Spleen (tissue), 7 donors: ENCODE measurements at regions not wholly inside any gene's neighbourhood (a gene's known extent, or its start where the extent isn't known, plus 50 kb on each side); places are given as distances from the start of the nearest gene placed in this dataset.

Experiments
- CTCF ChIP-seq, 11 experiments: fragments of 200-600 bp in 7 of 11; fragments of 450-650 bp in 4 of 11; sonication (generic) in 4 of 11; IDR thresholded peaks in 8 of 11; conservative IDR thresholded peaks in 3 of 11; 1 replicate in 7 of 11; 2 replicates in 4 of 11; pipeline versions ENCODE4 v1.4.0 to v1.8.0; 2016 to 2021; ENCODE audit warnings: antibody characterized with exemption in 11 of 11, inconsistent platforms in 4 of 11, mild to moderate bottlenecking in 1 of 11
- POLR2A ChIP-seq, 3 donors: fragments of 450-650 bp; IDR thresholded peaks; one replicate each; pipeline ENCODE4 v1.5.1; 2017; ENCODE audit warnings: antibody characterized with exemption in 3 of 3, mild to moderate bottlenecking in 1 of 3
- donor health status: DM: no; HTN: no; CAD: no; lungs with moderate emphysema.
- donor health status: DM: no; HTN: no; CAD: no.
- donor health status: DM: no; HTN: no; CAD: no.

GRCh38 chr6:168890981-168891365, 362.7 kb downstream of the THBS2 start:
- TF ChIP-seq POLR2A (IDR thresholded peaks at IDR 0.05) (no peak), CTCF (IDR thresholded peaks at IDR 0.05 in 8 of 11, conservative IDR thresholded peaks at IDR 0.05 in 3 of 11) (no peak)
